Vagina (tissue), 2 donors: ENCODE measurements at regions not wholly inside any gene's neighbourhood (a gene's known extent, or its start where the extent isn't known, plus 50 kb on each side); places are given as distances from the start of the nearest gene placed in this dataset.

Source experiments
- DNase-seq, 2 donors: peaks; one replicate each; pipeline ENCODE4 v3.0.0-alpha.2; 2017; ENCODE audit errors: extremely low spot score in 2 of 2
- H3K27ac ChIP-seq: fragments of 200-600 bp; sonication (generic); one replicate; pipeline ENCODE4 v1.5.1; 2019
- H3K27me3 ChIP-seq: fragments of 200-600 bp; sonication (generic); one replicate; pipeline ENCODE4 v1.5.1; 2019
- H3K36me3 ChIP-seq, 2 donors: fragments of 200-600 bp; sonication (generic); one replicate each; pipeline ENCODE4 v1.5.1; 2017 to 2019
- H3K4me1 ChIP-seq: fragments of 200-600 bp; sonication (generic); one replicate; pipeline ENCODE4 v1.5.1; 2019
- H3K4me3 ChIP-seq, 2 donors: fragments of 200-600 bp; sonication (generic); 1 replicate in 1 of 2; 2 replicates in 1 of 2; pipeline ENCODE4 v1.5.1; 2016 to 2019
- H3K9me3 ChIP-seq: fragments of 200-600 bp; sonication (generic); one replicate; pipeline ENCODE4 v1.5.1; 2019
- POLR2A ChIP-seq, 2 donors: fragments of 450-650 bp; IDR thresholded peaks; one replicate each; pipeline ENCODE4 v1.6.1; 2017; ENCODE audit warnings: antibody characterized with exemption in 2 of 2, mild to moderate bottlenecking in 2 of 2, moderate library complexity in 2 of 2
- POLR2AphosphoS5 ChIP-seq, 2 donors: sonication (generic); formaldehyde crosslinking; IDR thresholded peaks; one replicate each; pipeline ENCODE4 v1.9.0; 2017; ENCODE audit warnings: antibody characterized with exemption in 2 of 2, mild to moderate bottlenecking in 2 of 2, low read depth in 1 of 2; ENCODE audit not compliant: insufficient read depth in 1 of 2
- intact Hi-C: fragments of 100-400 bp; cut with DNase I; formaldehyde crosslinking; loops from one replicate; pipeline ENCODE4 v1.15.1; 2023
- TF ChIP-seq, protein P1 (sequence below), 3 experiments: fragments of 450-650 bp in 2 of 3; fragments of 200-600 bp in 1 of 3; sonication (generic) in 1 of 3; IDR thresholded peaks; one replicate each; pipeline ENCODE4 v1.5.1; 2017 to 2019; ENCODE audit warnings: antibody characterized with exemption in 3 of 3, mild to moderate bottlenecking in 2 of 3, moderate library complexity in 2 of 3

DNA sequence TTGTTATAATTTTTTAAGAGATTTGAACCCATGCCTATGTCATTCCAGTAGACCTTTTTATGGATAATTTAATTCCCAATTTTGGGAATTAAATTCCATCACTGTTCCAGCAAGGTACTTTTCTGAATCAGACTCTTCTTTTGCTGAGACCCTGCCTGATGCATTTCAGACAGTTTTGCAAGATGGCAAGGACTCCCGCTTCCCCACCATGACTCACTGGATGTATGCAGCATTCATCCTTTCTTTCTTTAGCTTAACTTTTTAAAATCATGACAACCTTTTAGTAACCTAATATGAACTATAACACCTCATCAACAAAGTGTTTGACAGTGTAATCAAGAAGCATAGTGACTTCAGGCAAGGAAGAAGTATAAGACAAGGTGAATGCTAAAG is 178.1 kb upstream of the LEF1 start:
- intact Hi-C loops = no loop called here
- TF ChIP-seq, protein P1, sequence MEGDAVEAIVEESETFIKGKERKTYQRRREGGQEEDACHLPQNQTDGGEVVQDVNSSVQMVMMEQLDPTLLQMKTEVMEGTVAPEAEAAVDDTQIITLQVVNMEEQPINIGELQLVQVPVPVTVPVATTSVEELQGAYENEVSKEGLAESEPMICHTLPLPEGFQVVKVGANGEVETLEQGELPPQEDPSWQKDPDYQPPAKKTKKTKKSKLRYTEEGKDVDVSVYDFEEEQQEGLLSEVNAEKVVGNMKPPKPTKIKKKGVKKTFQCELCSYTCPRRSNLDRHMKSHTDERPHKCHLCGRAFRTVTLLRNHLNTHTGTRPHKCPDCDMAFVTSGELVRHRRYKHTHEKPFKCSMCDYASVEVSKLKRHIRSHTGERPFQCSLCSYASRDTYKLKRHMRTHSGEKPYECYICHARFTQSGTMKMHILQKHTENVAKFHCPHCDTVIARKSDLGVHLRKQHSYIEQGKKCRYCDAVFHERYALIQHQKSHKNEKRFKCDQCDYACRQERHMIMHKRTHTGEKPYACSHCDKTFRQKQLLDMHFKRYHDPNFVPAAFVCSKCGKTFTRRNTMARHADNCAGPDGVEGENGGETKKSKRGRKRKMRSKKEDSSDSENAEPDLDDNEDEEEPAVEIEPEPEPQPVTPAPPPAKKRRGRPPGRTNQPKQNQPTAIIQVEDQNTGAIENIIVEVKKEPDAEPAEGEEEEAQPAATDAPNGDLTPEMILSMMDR (IDR thresholded peaks at IDR 0.05) = no peak
- no peak for TF ChIP-seq POLR2A (IDR thresholded peaks at IDR 0.05)
- no peak for TF ChIP-seq POLR2AphosphoS5 (IDR thresholded peaks at IDR 0.05; ENCODE audit: insufficient read depth in 1 of 2, low read depth in 1 of 2)
- no peaks in the 10 kb centered on the region for H3K4me1 ChIP-seq
- no peaks in the 10 kb centered on the region for H3K36me3 ChIP-seq
- DNase-seq = no peak
- no peak overlapping the region for H3K27ac ChIP-seq
- no peaks in the 10 kb centered on the region for H3K9me3 ChIP-seq
- H3K27me3 ChIP-seq = no peaks in the 10 kb centered on the region
- no peak overlapping the region for H3K4me3 ChIP-seq

DNA sequence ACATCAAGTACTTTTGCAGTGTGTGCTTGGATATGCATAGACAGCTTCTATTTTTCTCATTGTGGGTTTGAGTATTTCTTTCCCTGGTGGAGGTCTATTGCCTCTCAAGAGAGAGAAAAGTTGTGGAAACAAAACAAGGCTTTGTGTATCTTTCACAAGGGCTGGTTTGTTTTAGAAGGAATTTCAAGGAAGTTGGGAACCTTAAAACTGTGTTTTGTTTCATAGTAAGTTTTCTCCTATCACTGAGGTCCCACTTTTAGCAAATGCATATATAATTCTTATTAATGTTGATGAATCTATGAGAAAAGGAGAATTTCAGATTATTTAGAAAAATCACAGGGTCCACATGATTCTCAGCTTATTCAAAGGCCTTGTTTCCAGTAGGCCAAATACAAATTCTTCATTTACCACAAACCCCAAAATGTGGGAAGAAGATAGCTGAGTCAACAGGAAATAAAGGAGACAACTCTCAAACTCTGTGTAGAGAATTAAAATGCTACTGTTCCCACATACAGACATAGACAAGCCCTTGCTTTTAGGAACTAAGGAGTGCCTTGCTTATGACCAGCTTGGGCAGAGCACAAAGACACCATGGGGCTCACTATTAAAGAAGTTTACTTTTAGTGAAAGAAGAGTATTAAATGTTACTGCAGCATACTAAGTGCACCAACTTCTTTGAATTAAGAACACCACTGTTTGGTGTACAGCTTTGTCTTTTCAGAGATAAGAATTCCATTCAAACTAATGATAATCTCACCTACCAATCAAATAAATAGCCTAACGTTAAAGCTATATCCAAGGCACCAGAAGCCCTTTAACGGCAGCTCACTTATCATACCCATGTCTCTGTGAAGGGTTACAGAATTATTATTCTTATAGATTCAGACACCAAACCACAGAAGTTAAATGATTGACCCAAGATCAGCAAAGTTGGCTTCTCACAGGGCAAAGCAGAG is 177.4 kb upstream of the LEF1 start:
- no peaks in the 10 kb centered on the region for H3K36me3 ChIP-seq
- no peaks in the 10 kb centered on the region for H3K4me1 ChIP-seq
- H3K27ac ChIP-seq = no peak overlapping the region

DNA sequence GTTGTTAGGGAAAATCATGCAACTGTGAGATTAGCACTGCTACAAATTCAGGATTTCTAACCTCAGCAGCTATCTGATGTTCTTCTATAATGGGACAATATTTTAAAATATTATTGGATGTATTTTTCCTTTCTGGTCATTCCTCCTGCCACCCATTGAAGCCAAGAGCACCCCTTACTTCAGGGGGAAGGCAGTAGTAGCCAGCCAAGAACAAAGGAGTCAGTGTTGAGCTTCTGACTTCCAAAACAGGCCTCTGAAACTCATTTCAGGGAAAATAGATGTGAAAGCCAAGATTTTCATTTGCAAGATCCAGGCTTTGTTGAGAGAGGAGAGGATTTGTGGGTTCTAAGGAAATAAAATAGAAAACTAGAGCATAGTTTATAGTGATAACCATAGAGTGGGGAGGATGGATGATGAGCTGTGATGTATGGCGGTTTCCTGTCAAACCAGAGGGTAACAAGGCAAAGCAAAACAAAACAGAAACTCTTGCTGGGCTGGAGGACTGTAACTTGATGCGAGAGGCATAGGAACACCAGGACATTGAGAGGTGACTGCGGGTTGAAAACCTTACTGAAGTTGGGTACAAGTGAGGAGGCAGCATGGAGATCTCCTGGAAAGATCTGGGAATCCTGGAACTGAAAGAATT is 173.7 kb upstream of the LEF1 start:
- intact Hi-C loops = no loop called here
- H3K27ac ChIP-seq = no peak overlapping the region
- H3K4me3 ChIP-seq = no peak overlapping the region
- H3K4me1 ChIP-seq = no peaks in the 10 kb centered on the region
- no peaks in the 10 kb centered on the region for H3K27me3 ChIP-seq
- no peaks in the 10 kb centered on the region for H3K9me3 ChIP-seq
- no peaks in the 10 kb centered on the region for H3K36me3 ChIP-seq
- no peak for TF ChIP-seq POLR2AphosphoS5 (IDR thresholded peaks at IDR 0.05; ENCODE audit: insufficient read depth in 1 of 2, low read depth in 1 of 2)
- no peak for TF ChIP-seq POLR2A (IDR thresholded peaks at IDR 0.05)
- TF ChIP-seq, protein P1 (IDR thresholded peaks at IDR 0.05) = no peak
- DNase-seq = no peak

More for the DNA sequence above, 177.4 kb upstream of the LEF1 start:
- H3K9me3 ChIP-seq = no peaks in the 10 kb centered on the region
- no peaks in the 10 kb centered on the region for H3K27me3 ChIP-seq
- intact Hi-C loops = no loop called here
- no peak for DNase-seq
- no peak for TF ChIP-seq POLR2AphosphoS5 (IDR thresholded peaks at IDR 0.05; ENCODE audit: insufficient read depth in 1 of 2, low read depth in 1 of 2)
- TF ChIP-seq, protein P1 (IDR thresholded peaks at IDR 0.05) = no peak
- TF ChIP-seq POLR2A (IDR thresholded peaks at IDR 0.05) = no peak
- H3K4me3 ChIP-seq = no peak overlapping the region

DNA sequence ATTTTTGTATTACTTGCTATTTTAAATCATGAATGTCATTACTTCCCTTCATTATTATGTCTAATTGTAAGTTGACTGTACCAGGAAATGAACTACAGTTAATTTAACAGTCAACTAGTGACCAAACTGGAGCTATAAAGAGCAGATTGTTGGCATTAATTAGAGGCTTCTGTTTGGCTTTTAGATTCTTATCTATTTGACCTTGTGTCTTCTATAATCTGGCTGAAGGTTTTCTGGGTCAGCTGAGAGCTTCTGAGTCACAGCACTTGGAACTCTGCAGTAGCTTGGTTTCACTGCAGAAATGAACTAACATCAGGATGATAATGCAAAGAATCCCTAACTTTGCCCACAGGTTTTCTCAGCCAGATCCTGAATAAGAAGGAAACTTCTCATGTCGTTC is 169.2 kb upstream of the LEF1 start:
- intact Hi-C loops = no loop called here
- H3K4me3 ChIP-seq = no peak overlapping the region
- H3K9me3 ChIP-seq = no peaks in the 10 kb centered on the region
- no peak overlapping the region for H3K27ac ChIP-seq
- H3K36me3 ChIP-seq = no peaks in the 10 kb centered on the region
- no peaks in the 10 kb centered on the region for H3K4me1 ChIP-seq
- TF ChIP-seq POLR2AphosphoS5 (IDR thresholded peaks at IDR 0.05; ENCODE audit: insufficient read depth in 1 of 2, low read depth in 1 of 2) (no peak), POLR2A (IDR thresholded peaks at IDR 0.05) (no peak)
- TF ChIP-seq, protein P1 (IDR thresholded peaks at IDR 0.05) = no peak
- no peaks in the 10 kb centered on the region for H3K27me3 ChIP-seq
- DNase-seq = no peak

DNA sequence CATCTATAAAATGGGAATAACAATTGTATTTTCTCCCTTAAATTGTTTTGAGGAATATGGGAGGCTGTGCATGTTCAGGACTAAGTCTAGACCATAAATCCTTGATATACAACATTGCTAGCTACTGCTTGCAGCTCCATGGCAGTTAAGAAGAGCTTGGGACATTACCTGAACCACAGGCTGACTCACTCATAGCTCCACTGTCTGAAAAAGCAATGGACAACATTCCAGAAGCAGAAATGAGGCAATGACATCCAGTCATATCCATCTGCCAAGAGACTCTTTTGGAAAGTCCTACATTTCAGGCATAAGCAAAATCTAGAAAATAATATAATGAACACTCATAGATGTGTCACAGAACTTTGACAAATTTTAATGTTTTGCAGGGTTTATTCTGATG is 167.3 kb upstream of the LEF1 start:
- no peaks in the 10 kb centered on the region for H3K36me3 ChIP-seq
- no peak overlapping the region for H3K4me3 ChIP-seq
- H3K27ac ChIP-seq = no peak overlapping the region
- H3K27me3 ChIP-seq = no peaks in the 10 kb centered on the region
- H3K4me1 ChIP-seq = no peaks in the 10 kb centered on the region
- intact Hi-C loops = no loop called here
- DNase-seq = no peak
- H3K9me3 ChIP-seq = no peaks in the 10 kb centered on the region
- TF ChIP-seq, protein P1 (IDR thresholded peaks at IDR 0.05) = no peak
- TF ChIP-seq POLR2AphosphoS5 (IDR thresholded peaks at IDR 0.05; ENCODE audit: insufficient read depth in 1 of 2, low read depth in 1 of 2) (no peak), POLR2A (IDR thresholded peaks at IDR 0.05) (no peak)
